ENCODE measurements at regions not wholly inside any gene's neighbourhood (a gene's known extent, or its start where the extent isn't known, plus 50 kb on each side); places are given as distances from the start of the nearest gene placed in this dataset.
"Not testable (repeated sequence)": the region's sequence is repeated elsewhere in the genome, so short reads cannot be mapped to it uniquely, and the experiment has no call there.

- DNase-seq (ENCODE audit: low read depth in 4 of 4, low spot score in 3 of 4): no peak
Observed at GRCh38 chr6:121682666-121683065, 247.2 kb downstream of the GJA1 start.

DNA sequence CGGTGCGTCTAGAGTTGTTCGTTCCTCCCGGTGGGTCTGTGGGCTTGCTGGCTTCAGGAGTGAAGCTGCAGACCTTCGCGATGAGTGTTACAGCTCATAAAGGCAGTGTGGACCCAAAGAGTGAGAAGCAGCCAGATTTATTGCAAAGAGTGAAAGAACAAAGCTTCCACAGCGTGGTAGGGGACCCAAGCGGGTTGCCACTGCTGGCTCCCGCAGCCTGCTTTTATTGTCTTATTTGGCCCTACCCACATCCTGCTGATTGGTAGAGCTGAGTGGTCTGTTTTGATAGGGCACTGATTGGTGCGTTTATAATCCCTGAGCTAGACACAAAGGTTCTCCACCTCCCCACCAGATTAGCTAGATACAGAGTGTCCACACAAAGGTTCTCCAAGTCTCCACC lies 250.4 kb downstream of the GJA1 start:
- not testable (repeated sequence) for DNase-seq (ENCODE audit: low read depth in 4 of 4, low spot score in 3 of 4)

DNA sequence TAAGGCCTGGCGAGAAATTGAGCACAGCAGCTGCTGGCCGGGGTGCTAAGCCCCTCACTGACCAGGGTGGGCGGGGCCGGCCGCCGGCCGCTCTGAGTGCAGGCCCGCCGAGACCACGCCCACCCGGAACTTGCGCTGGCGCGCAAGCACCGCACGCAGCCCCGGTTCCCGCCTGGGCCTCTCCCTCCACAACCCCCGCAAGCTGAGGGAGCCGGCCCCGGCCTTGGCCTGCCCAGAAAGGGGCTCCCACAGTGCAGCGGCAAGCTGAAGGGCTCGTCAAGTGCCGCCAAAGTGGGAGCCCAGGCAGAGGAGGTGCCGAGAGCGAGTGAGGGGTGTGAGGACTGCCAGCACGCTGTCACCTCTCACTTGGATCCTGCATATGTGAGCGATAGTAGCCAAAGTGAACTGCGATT lies 251.2 kb downstream of the GJA1 start:
- DNase-seq (ENCODE audit: low read depth in 4 of 4, low spot score in 3 of 4): no peak

DNA sequence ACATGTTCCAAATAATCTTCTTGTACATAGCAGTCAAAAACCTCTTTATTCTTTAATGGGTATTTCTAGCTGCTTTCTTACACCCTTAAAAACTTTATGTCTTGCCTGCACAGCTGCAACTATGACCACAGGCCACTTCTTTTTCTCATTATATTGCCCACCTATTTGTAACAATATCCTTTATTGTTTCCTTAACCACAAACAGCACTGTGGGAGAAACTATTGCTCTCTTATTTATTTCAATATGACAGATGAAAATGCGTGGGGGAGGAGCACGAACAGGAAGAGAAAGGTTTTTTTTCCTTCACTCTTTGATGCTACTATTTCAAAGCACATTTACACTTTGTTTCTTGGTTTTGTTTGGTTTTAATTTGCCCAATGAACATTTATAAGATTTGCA lies 253.5 kb downstream of the GJA1 start:
- no peak for DNase-seq (ENCODE audit: low read depth in 4 of 4, low spot score in 3 of 4)

- no peak for DNase-seq (ENCODE audit: low read depth in 4 of 4, low spot score in 3 of 4)
Observed at GRCh38 chr6:121691126-121691551, 255.7 kb downstream of the GJA1 start.

- no peak for DNase-seq (ENCODE audit: low read depth in 4 of 4, low spot score in 3 of 4)
Observed at GRCh38 chr6:121694389-121694788, 258.9 kb downstream of the GJA1 start.

DNA sequence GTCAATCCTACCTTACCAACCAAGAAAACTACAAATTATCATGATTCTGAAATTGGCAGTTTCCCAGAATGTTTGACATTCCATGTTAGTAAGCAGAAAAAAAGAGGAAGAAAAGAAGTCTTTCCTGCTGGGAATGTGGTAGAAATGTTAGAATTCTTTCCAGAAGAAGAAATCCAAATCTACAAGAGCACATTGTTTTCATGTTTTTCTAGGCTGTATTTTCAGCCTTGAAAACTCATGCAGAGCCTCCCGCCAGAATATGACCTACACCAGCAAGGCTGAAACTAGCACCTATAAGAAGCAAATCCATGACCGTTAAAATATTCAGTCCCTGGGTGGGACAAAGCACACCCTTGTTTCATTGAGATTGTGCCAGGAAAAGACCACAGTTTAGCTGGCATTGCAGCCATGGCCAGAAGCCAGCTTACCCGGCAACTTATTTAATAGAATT lies 259.4 kb downstream of the GJA1 start:
- DNase-seq (ENCODE audit: low read depth in 4 of 4, low spot score in 3 of 4): no peak

- DNase-seq (ENCODE audit: low read depth in 4 of 4, low spot score in 3 of 4): no peak
Observed at GRCh38 chr6:121695329-121695728, 259.9 kb downstream of the GJA1 start.

DNA sequence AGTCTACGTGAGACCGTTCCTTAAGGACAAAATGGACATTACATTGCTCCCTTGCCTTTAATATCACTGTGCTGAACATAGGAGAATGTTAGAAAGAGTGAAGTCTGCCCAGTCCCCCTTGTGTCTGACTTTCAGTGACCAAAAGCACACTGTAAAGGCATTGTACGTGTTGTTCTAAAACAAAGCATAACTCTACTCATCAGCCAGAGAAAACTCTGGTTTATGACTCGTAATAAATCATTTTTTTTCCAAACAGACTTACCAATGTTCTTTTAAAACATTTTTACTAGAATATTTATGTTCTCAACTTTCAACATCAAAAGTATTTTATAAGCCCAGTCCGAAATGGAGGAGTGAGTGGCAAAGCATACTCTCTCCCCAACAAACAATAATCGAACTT lies 262.5 kb downstream of the GJA1 start:
- DNase-seq (ENCODE audit: low read depth in 4 of 4, low spot score in 3 of 4): no peak

GRCh38 chr6:121698617-121699016 lies 263.2 kb downstream of the GJA1 start:
- DNase-seq (ENCODE audit: low read depth in 4 of 4, low spot score in 3 of 4): no peak

- not testable (repeated sequence) for DNase-seq (ENCODE audit: low read depth in 4 of 4, low spot score in 3 of 4)
Observed at GRCh38 chr6:121703129-121703528, 267.7 kb downstream of the GJA1 start.

GRCh38 chr6:121711472-121711871 lies 276.0 kb downstream of the GJA1 start:
- DNase-seq (ENCODE audit: low read depth in 4 of 4, low spot score in 3 of 4): no peak

GRCh38 chr6:121717686-121718085 lies 282.2 kb downstream of the GJA1 start:
- DNase-seq (ENCODE audit: low read depth in 4 of 4, low spot score in 3 of 4): no peak

DNA sequence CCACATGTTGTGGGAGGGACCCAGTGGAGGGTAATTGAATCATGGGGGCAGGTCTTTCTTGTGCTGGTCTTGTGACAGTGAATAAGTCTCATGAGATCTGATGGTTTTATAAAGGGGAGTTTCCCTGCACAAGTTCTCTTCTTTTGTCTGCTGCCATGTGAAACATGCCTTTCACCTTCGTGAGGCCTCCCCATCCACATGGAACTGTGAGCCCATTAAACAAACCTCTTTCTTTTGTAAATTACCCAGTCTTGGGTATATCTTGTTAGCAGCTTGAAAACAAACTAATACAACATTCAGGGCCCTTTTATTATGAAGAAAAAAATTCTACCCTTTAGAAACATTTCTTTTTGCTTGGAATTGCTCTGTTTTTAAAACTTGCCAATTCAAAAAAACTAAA lies 285.4 kb downstream of the GJA1 start:
- DNase-seq (ENCODE audit: low read depth in 4 of 4, low spot score in 3 of 4): not testable (repeated sequence)

- DNase-seq (ENCODE audit: low read depth in 4 of 4, low spot score in 3 of 4): no peak
Observed at GRCh38 chr6:121723623-121724022, 288.2 kb downstream of the GJA1 start.

DNA sequence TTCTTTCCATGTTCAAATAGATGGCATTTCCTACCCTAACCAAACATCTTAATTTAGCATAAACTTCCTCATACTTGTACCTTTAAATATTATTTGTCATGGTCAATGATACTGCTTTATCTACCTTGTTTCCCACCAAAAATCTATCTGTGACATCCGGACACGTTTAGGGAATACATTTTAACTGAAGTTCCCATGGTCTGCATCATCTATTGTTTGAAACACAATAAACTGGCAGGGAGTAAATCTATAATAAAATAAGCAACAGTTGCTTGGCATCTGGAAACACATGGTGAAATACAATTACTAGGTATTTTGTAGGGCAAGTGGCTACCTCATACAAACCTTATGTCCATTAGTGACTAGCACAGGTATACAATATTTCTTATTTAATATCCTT lies 289.1 kb downstream of the GJA1 start:
- no peak for DNase-seq (ENCODE audit: low read depth in 4 of 4, low spot score in 3 of 4)

GRCh38 chr6:121726596-121726995 lies 291.1 kb downstream of the GJA1 start:
- DNase-seq (ENCODE audit: low read depth in 4 of 4, low spot score in 3 of 4): no peak

- DNase-seq (ENCODE audit: low read depth in 4 of 4, low spot score in 3 of 4): no peak
Observed at GRCh38 chr6:121730616-121731015, 295.2 kb downstream of the GJA1 start.

- no peak for DNase-seq (ENCODE audit: low read depth in 4 of 4, low spot score in 3 of 4)
Observed at GRCh38 chr6:121731381-121731780, 295.9 kb downstream of the GJA1 start.

DNA sequence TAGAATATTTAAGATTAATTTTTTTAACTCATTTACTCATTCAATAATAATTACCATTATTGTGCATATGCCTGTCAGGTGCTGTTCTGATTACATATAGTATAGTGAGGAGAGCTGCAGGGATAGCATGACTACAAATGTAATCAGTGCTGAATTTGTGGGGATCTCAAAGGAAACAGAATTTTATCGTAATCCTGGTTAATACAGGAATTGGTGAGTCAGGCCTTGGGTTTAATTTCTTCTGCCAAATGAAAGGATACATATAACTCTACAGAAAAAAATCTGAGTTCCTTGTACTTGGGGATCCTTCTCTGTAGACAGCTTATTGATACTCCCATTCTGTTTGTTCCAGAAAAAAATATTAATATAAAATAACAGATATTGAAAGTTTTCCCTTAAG lies 297.2 kb downstream of the GJA1 start:
- no peak for DNase-seq (ENCODE audit: low read depth in 4 of 4, low spot score in 3 of 4)

DNA sequence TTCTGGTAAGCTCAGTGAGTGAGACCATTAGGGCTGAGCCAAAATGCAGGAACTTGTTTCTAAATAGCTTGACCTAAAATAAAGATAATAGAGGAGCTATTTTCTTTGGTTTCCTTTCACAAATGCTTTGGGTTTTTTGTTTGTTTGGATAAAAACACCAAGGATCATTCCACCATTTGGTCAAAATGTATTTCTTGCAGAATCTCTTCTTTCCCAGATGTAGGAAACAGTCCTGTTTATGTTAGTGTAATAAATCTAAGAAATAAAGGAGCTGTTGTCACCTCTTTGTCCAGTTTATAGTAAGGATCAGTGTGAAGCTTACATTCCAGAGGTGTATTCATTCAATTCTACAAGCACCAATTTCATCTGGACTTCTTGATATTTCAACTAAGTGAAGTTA lies 297.8 kb downstream of the GJA1 start:
- no peak for DNase-seq (ENCODE audit: low read depth in 4 of 4, low spot score in 3 of 4)

DNA sequence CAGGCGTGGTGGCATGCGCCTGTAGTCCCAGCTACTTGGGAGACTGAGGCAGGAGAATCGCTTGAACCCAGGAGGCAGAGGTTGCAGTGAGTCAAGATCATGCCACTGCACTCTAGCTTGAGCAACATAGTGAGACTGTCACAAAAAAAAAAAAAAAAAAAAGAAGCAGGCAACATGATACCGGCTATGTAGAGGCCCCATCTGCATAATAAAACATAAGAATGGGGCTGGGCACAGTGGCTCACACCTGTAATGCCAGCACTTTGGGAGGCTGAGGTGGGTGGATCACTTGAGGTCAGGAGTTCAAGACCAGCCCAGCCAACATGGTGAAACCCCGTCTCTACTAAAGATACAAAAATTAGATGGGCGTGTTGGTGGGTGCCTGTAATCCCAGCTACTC lies 304.7 kb downstream of the GJA1 start:
- DNase-seq (ENCODE audit: low read depth in 4 of 4, low spot score in 3 of 4): not testable (repeated sequence)

DNA sequence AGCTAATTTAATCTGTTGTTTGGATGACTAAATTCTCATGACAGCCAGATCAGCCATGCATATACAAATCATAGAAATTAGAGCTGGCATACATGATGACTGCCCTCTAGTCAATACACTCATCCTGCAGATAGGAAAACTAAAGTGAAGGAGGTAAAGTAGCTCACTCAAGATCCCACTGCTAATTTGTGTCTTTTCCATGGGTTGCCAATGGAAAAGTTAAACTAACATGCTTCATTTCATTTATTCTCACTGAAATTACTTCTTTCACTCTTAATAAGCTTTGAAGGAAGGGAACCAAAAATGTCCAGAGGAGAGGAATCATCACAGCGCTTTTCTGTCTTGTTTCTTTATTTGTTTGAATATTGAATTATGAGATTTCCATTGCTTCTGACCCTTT lies 308.2 kb downstream of the GJA1 start:
- no peak for DNase-seq (ENCODE audit: low read depth in 4 of 4, low spot score in 3 of 4)

- DNase-seq (ENCODE audit: low read depth in 4 of 4, low spot score in 3 of 4): no peak
Observed at GRCh38 chr6:121748376-121748775, 312.9 kb downstream of the GJA1 start.

All from left renal pelvis (tissue), 4 donors.